Uterus (tissue), 2 donors: ENCODE measurements at regions not wholly inside any gene's neighbourhood (a gene's known extent, or its start where the extent isn't known, plus 50 kb on each side); places are given as distances from the start of the nearest gene placed in this dataset.

Experiments used
- CTCF ChIP-seq, 4 experiments: fragments of 200-600 bp in 2 of 4; fragments of 450-650 bp in 2 of 4; sonication (generic) in 2 of 4; IDR thresholded peaks; one replicate each; pipeline ENCODE4 v1.5.1; 2016 to 2019; ENCODE audit warnings: antibody characterized with exemption in 4 of 4, mild to moderate bottlenecking in 2 of 4, moderate library complexity in 1 of 4
- POLR2A ChIP-seq, 2 donors: fragments of 450-650 bp; IDR thresholded peaks; one replicate each; pipeline ENCODE4 v1.6.1; 2016; ENCODE audit warnings: antibody characterized with exemption in 2 of 2, mild to moderate bottlenecking in 1 of 2, moderate library complexity in 1 of 2

GRCh38 chr15:92708635-92709034 is 53.1 kb upstream of the FAM174B start:
- TF ChIP-seq CTCF (IDR thresholded peaks at IDR 0.05) (no peak), POLR2A (IDR thresholded peaks at IDR 0.05) (no peak)
